Upper lobe of left lung (tissue), 4 donors: ENCODE measurements at regions not wholly inside any gene's neighbourhood (a gene's known extent, or its start where the extent isn't known, plus 50 kb on each side); places are given as distances from the start of the nearest gene placed in this dataset.

Experiments used
- CTCF ChIP-seq, 6 experiments: fragments of 450-650 bp in 4 of 6; fragments of 200-600 bp in 2 of 6; sonication (generic) in 2 of 6; IDR thresholded peaks; one replicate each; pipeline ENCODE4 v1.5.1; 2016 to 2019; ENCODE audit warnings: antibody characterized with exemption in 6 of 6
- EP300 ChIP-seq, 4 donors: sonication (generic); formaldehyde crosslinking; IDR thresholded peaks; one replicate each; pipeline ENCODE4 v1.5.1; 2017; ENCODE audit warnings: antibody characterized with exemption in 4 of 4, control low read depth in 2 of 4
- POLR2A ChIP-seq, 4 donors: fragments of 450-650 bp; IDR thresholded peaks; one replicate each; pipeline ENCODE4 v1.5.1; 2016 to 2017; ENCODE audit warnings: antibody characterized with exemption in 4 of 4, mild to moderate bottlenecking in 2 of 4
- POLR2AphosphoS5 ChIP-seq, 2 donors: sonication (generic); formaldehyde crosslinking; IDR thresholded peaks; one replicate each; pipeline ENCODE4 v1.5.1; 2017; ENCODE audit warnings: antibody characterized with exemption in 2 of 2

- TF ChIP-seq CTCF (IDR thresholded peaks at IDR 0.05), result no peak
- no peak for TF ChIP-seq POLR2A (IDR thresholded peaks at IDR 0.05)
- TF ChIP-seq EP300 (IDR thresholded peaks at IDR 0.05), result no peak
- TF ChIP-seq POLR2AphosphoS5 (IDR thresholded peaks at IDR 0.05), result no peak
These were observed 182.0 kb downstream of the CWF19L2 start for GRCh38 chr11:107275632-107276031.
